GM21723 (cell line): ENCODE measurements at regions not wholly inside any gene's neighbourhood (a gene's known extent, or its start where the extent isn't known, plus 50 kb on each side); places are given as distances from the start of the nearest gene placed in this dataset.

Experiments used
- ATAC-seq: cut with Tn5 transposase; IDR thresholded peaks from one replicate; pipeline ENCODE4 v1.9.1; 2021; ENCODE audit warnings: mild to moderate bottlenecking, moderate library complexity; ENCODE audit not compliant: unreplicated experiment

GRCh38 chr1:195141294-195141693 lies 1466.9 kb downstream of the KCNT2 start:
- no peak for ATAC-seq

DNA sequence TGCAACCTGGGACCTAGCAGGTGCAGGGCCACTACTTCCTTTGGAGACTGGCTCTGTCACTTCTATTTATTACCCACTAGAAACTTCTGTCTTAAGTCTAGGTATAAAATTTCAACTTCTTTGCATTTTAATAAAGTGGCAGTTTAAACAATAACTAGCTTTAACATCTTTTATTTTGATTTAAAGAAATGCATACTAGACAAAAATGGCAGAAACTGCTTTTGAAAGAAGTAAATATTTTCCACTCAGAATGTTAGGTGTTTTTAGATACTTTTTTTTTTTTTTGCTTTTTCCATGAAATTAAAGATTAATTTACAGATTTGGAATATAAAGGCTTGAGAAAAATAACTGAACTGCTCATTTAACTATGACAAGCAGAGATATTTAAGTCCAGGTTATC lies 1477.6 kb downstream of the KCNT2 start:
- no peak for ATAC-seq

DNA sequence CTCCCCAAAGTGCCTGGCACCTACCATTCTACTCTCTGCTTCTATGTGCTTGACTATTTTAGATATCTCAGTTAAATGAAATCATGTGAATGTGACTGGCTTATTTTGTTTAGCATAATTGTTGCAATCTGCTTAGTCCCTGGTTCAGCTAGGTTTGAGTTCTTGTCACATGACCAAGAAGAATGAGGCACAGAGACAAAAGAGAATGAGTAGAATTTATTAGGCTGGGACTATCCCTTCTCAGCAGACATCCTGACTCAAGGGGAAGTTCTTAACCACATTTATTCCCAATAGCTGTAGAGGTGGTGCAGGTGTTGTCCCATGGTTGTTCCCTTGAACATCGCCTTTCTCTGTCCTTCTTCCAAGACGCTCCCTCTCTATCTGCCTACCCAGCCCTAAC lies 1485.7 kb downstream of the KCNT2 start:
- ATAC-seq = no peak

DNA sequence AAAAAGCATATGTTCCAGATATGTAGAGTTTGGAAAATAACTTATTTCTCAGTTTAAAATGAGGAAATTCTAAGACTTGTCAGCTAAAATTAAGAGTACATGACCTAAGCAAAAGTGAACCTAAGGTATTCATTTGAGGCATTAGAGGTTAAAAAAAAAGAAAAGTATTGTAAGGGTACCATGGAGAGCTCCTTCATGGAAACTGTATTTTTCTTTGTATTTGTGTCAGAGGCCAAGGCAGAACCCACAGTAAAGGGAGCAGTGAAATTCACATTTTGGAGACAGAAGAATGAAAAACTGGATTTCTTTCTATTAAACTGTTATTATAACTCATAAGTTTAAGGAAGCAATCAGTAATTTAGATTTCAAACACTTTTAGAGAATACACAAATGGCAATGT lies 1494.8 kb downstream of the KCNT2 start:
- ATAC-seq = no peak

GRCh38 chr1:195105773-195106172 lies 1502.5 kb downstream of the KCNT2 start:
- no peak for ATAC-seq

DNA sequence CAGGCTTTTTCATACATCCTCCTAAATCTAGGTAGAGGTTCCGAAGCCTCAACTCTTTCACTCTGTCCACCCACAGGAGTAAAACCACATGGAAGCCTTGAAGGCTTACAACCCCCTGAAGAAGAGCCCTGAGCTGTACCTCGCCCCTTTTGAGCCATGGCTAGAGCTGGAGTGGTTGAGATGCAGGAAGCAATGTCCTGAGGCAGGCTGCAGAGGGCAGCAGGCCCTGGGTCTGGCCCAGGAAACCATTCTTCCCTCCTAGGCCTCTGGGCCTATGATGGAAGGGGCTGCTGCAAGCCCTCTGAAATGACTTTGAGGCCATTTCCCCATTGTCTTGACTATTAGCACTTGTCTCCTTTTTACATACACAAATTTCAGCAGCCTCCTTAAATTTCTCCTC lies 1503.0 kb downstream of the KCNT2 start:
- ATAC-seq = no peak

- ATAC-seq = no peak
Observed at GRCh38 chr1:195097316-195097715, 1510.9 kb downstream of the KCNT2 start.

GRCh38 chr1:195096051-195096521 lies 1512.2 kb downstream of the KCNT2 start:
- no peak for ATAC-seq

DNA sequence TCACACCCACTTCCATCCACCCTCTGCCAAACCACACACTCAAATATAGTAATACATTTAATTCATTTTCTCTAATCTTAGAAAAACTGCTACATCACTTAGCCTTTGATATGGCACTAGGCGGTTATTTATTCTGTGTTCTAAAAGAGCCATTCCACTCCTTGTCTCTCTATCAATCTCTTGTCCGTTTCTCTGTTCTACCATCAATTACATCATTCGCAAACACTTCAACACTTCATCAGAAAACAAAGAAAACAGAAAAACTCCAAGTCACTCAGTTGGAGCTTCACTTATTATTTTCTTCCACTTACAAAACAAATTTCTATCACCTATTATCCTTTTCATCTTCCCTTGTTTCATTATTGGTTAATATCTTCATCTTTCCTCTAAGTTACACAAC lies 1523.0 kb downstream of the KCNT2 start:
- no peak for ATAC-seq

DNA sequence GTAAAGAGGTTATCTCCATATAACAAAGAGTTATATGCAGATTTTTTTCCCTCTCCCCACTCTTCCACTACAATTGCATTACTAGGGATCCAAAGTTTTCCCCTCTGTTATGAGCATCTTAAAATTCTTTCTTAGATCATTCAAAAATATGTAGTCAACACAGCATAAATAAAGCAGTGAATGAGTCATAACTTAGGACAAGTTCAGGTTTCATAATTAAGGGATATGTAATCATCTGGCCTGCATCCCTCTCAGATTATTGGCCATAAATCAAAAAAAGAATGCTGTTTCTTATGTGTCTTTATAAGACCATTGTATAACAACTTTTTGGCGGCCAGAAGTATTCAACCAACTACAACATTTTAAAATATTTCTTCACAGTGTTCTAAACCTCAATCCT lies 1526.1 kb downstream of the KCNT2 start:
- no peak for ATAC-seq

- no peak for ATAC-seq
Observed at GRCh38 chr1:195076682-195077081, 1531.6 kb downstream of the KCNT2 start.

DNA sequence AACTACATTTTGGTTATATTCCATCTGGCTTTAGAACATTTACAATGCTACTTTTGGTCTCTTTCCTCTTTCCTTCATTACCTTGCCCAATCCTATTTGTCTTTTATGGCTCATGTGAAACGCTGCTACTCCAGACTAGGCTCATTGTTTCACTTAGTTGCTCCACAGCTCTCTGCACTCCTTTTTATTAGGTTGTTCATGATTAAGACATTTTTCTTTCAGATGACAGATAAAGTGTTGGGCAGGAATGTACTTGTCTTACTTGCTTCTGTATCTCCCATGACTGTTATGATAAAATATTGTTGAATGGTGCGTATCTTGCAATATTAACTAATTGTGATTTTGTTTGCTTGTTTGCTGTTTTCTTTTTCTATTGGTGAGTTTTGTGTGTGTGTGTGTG lies 1532.3 kb downstream of the KCNT2 start:
- no peak for ATAC-seq

DNA sequence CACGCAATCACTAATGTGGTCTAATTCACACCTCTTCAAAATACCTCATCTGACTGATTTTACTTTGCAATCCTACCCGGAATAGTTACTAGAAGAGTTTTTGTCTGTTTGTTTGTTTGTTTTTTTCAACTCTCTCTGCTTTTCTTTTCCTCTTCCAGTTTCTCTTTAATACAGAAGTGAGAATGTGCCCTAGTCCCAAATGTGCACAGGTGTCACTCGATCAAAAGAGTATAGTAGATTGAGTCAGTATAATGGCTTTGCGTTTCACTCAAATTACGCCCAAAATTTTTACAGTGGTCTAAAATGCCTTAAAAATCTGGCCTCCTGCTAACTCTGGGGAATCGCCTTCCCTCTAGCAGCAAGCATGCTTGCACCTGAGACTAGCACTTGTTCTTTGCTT lies 1536.8 kb downstream of the KCNT2 start:
- no peak for ATAC-seq

GRCh38 chr1:195065437-195065836 lies 1542.8 kb downstream of the KCNT2 start:
- ATAC-seq = no peak

- ATAC-seq = no peak
Observed at GRCh38 chr1:195064358-195064757, 1543.9 kb downstream of the KCNT2 start.

- ATAC-seq = no peak
Observed at GRCh38 chr1:195054217-195054687, 1554.0 kb downstream of the KCNT2 start.

GRCh38 chr1:195053478-195053877 lies 1554.8 kb downstream of the KCNT2 start:
- no peak for ATAC-seq

- no peak for ATAC-seq
Observed at GRCh38 chr1:195047772-195048171, 1560.5 kb downstream of the KCNT2 start.

DNA sequence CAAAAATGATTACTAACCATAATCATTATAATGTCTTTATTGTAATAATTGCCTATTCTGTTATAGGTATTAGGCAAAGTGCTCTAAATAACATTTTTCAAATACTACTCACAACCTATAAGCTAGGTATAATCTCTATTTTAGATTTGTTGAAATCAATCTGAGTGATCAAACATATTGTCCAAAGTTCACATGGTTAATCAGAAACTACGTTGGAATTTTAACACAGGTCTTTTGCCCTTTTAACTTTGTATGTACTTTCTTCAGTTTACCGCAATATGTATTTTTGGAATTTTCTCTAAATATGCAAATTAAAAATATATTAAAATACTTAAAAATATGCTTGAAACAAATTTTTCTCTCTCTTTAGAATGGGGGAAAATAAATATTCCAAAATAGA lies 1563.2 kb downstream of the KCNT2 start:
- no peak for ATAC-seq

- ATAC-seq = no peak
Observed at GRCh38 chr1:195030793-195031192, 1577.4 kb downstream of the KCNT2 start.

DNA sequence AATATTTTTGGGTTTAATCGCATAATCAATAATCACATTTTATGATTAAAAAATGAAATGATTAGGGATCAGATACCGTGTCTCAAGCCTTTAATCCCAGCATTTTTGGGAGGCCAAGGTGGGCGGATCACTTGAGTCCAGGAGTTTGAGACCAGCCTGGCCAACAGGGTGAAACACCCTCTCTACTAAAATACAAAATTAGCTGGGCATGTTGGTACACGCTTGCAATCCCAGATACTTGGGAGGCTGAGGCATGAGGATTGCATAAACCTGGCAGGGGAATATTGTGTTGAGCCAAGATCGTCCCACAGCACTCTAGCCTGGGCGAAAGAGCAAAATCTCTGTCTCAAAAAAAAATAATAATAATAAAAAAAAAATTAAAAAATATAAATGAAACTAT lies 1581.4 kb downstream of the KCNT2 start:
- ATAC-seq = no peak

DNA sequence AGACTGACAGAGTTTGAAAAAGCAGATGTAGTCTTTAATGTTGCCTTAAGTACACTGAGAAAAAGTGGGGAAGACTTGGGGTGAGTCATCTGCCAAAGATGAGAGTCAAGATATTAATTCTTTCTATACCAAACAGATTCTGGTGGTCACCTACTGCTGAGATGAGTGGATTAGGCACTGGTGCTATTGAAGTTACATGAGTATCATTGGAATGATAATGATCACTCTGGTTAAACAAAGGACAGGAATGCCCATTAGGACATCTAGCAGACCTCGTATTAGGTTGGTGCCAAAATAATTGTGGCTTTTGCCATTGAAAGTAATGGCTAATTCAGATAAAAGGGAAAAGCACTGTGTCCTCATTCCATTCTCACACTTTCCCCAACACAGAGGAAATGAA lies 1588.9 kb downstream of the KCNT2 start:
- no peak for ATAC-seq

DNA sequence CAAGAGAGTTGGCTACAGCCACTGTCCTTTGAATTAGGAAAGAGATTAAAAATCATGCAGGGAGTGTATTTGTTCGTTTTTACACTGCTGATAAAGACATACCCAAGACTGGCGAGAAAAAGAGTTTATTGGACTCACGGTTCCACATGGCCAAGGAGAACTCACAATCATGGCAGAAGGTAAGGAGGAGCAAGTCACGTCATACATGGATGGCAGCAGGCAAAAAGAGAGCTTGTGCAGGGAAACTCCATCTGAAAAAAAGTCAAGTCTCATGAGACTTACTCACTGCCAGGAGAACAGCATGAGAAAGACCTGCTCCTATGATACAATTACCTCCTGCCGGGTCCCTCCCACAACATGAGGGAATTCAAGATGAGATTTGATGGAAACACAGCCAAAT lies 1595.2 kb downstream of the KCNT2 start:
- ATAC-seq = no peak

GRCh38 chr1:195005338-195005737 lies 1602.9 kb downstream of the KCNT2 start:
- no peak for ATAC-seq
